NCI-H2196 (cell line): ENCODE measurements at regions not wholly inside any gene's neighbourhood (a gene's known extent, or its start where the extent isn't known, plus 50 kb on each side); places are given as distances from the start of the nearest gene placed in this dataset.

Experiments used
- DNase-seq: peaks from one replicate; lab custom pipeline; 2025; ENCODE audit not compliant: unreplicated experiment; lab: John Stamatoyannopoulos, UW

DNA sequence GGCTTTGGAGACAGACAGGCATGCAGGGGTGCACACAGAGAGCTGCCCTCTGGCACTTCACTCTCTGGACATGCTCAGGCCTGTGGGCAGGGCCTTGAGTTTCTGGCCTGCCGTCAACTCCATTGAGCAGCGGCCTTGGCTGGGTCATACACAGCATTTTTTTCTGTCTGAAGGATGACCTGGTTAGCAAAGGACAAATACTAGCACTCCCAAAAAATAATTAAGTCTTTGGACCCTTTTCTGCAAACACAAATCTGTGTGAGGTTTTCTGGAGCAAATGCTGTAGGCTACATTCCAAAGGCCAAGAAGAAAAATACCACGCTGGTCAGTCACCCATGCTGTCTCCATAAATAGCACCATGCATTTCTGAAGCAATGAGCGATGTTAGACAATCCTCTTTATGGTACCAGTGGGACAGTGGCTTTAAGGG, 124.7 kb upstream of the CTAGE1 start:
- no peak for DNase-seq

DNA sequence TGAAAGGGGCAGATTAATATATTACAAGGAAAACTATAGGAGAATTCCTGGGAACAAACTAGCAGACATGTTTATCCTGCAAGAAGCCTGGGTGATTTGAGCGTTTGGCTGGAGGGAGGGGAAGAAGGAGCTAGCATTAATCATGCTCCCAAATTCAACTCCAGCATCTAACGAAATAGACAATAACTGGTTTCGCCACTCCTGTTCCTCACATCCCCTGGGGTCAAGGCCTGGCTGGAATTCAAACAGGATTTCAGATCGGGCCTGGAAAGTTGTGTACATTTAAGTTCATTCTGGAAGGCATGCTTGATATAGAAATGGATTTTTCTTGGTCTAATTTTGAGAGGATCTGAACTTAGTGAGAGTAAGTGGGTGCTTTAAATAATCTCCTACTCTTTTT, 126.1 kb upstream of the CTAGE1 start:
- DNase-seq = no peak

DNA sequence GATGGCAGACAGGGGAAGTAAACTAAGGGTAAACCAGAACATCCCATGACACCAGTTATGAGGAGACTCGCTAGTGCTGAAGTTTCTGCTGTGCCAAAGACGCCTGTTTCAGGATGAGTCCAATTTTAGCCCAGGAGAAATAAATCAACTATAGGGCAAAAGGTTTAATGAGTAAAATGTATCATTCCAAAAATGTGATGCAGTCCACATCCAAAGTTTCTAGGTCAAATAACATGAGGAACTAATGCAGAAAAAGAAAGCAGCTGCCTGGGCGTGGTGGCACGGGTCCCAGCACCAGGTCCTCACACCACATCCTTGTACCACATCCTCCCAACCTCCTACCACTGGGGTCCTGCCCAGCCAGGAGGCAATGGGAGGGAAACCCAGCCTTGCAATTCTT, 126.9 kb upstream of the CTAGE1 start:
- no peak for DNase-seq

DNA sequence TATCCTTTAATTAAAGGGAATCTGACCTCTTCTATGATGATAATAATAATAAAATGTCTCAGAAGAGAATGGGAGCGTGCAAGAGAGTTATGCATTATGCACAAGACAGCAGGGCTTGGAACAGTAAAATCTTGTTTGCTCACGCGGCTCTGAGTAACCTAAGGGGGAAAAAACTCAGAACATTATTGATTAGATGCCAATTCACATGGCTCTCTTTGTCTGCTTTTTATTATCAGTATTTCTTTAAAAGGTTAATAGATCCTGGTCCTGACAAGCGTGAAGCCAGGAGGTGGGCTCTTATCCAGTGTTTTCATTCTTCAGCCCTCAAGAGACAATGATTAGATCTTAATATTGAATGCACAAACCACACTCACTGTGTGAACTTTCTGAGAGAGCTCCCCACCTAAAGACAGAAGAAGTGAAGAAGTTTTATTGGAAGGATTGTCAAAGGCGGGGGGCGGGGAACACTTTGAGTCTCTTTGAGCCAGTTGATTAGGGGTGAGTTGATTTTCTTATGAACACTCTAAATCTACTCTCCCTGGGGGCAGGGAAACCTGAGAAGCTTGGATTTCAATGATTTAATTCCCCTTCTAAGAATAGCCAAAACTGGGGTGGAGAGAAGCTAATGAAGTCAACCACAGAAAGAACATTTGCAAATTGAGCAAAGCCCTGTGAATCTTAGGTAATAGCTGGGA, 127.5 kb upstream of the CTAGE1 start:
- no peak for DNase-seq

DNA sequence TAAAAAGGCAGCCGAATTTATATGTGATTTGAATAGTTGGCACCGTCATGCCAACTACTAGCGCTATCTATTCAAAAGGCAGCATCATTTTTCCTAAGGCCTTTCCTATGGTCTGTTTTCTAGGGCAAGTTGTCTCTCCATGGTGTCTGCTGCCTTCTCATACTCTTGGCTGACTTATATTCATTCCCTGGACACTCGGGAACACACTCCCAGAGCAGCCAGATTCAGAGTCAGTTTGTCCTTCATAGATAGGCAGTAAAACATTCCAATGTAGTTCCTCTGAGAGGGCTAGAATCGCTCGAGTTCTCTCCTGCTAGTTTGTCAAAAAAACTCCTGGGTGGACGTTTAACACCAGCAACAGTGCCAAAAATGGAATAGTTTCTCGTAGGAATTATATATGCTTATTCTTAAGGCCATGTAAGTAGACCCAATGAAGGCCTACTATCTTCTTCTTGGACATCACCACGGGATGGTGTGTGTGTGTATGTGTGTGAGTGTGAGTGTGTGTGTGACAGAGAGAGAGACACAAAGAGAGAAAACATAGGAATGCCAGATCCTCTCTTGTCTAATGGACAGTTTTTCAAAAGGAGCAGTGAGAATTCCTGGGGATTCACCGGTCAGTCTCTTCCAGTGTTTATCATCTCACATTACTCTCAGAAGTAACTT, 129.3 kb upstream of the CTAGE1 start:
- no peak for DNase-seq

DNA sequence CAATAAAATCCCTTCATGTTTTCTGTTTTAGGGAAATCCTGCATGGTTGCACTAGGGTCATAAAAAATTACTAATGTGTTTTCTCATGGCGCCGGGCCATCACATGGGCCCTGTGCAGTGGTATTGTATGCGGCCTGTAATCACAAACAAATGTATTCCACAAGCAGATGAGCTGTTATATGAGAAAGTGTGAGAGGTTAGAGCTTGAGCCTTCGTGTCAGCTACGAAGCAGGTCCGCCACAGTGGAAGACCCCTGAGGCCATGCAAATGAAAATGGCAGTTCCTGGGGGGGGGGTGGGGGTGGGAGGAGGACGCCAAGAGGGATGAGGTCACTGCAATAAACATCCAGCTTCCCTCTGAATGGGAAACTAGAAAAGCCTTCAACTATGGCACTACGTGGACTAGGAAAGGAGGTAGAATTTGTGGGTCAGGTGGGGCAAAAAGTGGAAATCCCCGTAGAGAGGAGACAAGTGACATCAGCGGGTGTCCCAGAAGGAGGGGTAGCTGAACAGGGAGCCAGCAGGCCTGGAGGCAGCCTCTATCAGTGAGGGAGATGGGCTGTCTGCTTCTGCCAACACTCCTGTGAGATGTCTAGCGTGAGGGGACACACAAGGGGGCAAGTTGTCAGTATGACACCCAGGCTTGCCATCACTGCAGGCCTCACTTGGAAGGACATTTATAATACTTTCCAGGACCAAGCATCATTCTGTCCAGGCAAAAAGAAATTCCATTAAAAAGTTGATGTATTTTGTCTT, 130.3 kb upstream of the CTAGE1 start:
- DNase-seq = no peak

DNA sequence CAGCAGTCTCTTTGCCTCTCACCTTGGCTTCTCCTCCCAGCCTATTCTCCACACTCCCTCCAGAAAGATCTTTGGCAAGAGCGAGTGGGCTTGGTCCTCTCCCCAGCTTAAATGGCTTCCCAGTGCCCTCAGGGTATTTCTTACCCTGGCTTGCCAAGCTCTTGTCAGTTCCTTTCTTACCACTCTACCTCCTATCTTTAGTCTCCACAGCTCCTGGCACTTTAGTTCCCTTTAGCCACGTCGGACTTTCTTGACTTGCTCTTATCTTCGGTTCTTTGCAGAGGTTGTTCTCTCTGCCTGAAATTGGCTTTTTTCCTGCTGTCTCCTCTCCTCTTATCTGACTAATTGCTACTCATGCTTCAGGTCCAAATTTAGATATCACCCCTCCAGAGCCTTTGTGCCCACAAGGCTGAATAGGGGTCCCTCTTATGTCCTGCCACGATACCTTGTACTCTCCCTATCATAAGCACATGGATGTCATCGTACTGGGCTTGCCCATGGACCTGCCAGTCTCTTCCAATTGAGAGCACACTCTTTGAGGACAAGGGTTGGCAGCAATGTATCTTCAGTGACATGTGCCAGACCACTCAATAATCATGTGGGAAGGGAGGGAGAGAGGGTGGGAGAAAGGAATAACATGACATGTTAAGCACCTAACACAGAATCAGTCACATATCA, 131.7 kb upstream of the CTAGE1 start:
- DNase-seq = no peak

DNA sequence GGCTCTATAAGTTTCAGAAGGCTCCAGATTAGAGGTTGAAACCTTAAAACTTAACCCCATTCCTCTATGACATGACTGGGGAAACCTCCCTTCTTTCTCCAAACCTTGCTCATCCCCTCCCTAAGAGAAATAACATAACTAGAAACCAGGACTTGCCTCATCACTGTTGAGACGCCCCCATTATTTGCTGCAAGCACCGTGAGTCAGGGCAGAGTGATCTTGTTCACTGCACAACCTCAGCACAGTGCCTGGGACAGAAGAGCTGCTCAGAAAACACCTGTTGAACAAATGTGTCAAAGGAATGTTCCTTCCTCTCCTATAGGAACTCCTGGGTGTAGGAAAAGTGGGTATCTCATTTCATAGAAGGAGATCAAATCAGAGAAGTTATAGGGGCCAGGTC, 132.7 kb upstream of the CTAGE1 start:
- DNase-seq = no peak

DNA sequence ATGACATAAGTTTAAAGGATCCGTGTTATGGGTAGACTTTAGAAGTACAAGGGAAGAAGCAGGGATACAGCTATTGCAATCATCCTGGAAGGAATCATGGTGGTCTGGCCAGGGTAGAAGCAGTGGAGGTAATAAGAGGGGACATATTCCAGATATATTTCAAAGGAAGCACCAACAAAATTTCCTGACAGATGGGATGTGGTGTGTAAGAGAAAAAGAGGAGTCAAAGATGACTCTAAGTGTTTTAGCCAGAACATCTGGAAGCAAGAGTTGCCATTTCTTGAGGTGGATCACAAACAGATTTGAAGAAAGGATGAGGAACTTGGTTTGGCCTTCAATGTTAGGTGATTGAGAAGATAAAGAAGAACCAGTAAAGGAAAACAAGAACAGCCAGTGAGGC, 133.1 kb upstream of the CTAGE1 start:
- DNase-seq = no peak

DNA sequence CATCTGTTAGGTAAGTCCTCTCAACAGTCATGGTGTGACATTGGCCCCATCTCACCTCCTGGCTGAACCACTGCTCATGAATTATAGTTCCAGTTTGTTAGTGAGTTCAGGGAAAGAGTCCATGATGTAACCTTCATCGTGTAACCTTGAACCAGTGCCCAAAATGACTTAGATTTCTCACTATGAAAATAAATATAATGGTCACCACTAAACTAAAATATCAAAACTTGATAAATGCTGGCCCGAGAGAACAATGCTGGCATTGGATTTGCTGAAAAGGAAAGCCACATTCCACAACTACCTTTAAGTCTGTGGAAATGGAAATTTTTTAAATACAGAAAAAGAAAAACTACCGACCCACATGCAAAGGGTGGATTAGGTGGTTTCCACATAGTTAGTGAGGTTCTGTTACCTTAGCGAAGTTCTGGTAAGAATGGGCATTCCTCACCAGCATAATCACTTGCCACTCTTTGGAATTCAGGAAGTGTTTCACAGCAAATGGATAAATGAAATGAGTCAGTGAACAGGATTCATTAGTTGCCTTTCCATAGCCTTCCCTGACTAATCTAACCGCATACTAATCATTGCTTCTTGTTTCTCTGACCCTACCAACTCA, 133.9 kb upstream of the CTAGE1 start:
- no peak for DNase-seq

DNA sequence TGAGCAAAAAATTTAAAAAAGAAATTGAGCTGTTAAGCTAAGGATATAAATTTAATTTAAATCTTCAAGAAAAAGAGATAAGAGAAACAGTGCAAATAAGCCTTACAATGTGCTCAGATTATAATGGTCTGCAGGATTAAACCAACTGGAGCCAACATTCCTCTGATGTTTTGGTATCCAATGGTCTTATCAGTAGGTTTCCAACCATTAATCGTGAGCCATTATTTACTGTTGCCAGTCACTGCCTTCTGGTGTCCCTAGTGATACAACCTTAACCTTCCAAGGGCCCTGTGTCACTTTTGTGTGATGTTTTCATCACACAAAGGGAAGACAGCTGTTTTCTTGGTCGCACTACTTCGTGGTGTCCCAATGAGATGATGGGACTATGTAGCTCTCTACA, 134.5 kb upstream of the CTAGE1 start:
- DNase-seq = no peak

DNA sequence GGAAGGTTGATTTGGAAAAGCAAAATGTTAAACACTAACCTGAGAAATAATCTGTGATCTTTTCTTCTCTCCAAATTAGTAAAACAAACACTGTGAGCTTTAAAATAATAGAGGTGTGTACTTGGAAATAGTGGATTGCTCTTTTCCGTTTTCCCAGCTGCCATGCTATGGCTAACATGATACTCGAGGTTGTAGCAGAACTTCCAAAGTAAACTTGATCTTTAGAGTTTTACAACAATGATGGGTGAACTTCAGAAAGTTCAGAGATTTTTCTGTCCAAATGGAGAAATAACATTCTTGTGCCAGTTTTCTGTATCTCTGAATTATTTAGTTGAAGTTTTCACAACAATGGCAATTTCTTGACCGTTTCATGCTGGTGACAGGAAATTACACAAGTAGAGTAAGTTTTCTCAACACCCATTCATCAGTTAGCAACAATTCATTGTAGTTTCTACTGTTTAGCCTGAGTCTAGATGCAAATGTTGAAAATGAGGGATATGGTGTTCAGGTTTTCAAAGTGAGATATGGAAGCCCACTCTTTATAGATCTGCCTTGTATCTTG, 135.3 kb upstream of the CTAGE1 start:
- no peak for DNase-seq

DNA sequence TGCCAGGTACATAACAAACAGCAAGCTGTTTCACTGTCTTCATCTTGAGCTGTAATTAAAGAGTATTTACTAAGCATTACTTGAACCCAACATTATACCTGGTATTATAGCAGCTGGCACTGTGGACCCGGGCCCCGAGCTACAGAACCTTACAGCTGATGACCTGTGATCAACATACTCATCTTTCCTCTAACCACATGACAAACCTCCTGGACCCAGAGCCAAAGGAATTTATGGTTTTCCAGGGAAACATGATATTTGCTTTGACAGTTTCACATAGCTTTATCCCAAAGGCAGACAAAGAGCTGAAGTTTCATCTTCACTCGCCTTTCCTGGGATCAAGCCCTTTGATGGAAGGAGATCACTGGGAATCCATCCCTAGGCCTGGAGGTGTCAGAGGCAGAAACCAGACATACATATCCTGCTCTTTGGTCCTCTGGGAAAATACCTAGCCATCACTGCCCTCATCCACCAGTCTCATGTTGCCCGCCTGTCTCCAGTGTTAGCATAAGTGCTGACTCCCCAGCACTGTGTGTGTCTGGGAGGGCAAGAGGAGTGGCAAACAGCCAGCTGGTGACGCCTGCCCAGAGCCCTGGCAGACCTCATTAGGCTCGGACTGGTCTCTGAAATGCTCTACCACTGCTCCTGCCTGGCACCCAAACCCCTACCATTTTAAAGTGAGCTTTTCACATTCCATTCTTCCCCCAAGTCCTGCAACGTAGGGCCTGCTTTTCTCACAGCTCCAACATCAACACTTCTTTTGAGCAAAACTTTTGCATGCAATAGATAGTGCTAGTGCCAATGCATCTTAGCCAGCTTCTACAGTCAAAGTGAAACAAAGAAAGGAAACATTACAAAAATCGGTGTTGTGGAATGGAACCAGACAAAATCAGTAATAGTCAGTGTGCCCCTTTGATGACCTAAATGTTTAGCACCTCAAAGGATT, 138.8 kb upstream of the CTAGE1 start:
- no peak for DNase-seq

DNA sequence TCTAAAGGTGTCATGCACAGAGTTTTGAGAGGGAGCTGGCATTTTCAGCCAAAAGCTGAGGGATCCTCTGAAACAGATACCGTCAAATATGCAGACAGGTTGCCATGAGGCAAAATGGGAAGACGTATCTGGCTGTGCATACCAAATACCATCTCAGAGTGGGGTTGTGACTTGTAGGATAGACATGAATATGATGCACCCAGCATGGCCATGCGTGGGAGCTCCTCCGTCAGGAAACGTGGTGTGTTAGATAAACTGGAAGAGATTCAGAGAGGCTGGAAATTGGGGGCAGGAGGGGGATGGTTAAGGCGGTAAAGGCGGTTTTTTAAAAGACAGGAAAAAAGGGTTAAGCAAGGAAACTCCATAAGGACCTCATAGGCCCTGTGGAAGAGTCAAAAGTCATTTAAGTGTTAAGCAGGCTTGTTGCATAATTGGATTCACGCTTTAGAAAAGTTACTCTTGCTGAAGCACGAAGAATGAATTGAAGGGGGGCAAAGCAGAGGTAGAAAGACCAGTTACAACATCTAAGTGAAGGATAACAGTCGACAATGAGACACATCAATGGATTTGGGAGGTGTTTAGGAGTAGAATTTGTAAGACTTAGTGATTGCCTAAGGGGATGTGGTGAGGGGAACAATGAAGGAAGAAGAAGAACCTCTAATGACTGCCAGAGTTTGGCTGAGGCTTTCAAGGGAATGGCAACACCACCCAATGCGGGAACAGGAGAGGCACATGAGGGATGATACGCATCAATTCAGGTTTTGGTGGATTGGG, 139.6 kb upstream of the CTAGE1 start:
- no peak for DNase-seq

DNA sequence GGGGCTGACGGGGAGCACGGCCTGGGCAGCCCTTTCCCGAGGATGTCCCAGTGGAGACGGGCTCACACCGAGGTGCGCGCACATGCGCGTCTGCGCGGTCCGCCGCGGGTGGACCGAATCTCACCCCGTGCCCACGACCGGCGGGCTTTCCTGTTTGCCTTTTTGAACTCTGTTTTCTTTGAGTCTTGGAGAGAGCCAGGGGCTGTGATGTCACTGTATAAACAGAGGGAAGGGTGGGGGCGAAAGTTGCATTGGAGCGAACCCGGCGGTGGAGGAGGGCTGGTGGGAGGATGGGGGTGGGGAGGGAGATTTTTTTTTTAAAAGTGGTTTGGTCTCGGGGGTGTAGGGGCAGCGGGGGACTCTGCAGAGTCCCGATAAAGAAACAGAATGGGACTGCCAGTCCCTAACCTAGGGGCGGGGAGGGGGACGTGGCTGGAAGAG, 141.2 kb upstream of the CTAGE1 start:
- DNase-seq = no peak

DNA sequence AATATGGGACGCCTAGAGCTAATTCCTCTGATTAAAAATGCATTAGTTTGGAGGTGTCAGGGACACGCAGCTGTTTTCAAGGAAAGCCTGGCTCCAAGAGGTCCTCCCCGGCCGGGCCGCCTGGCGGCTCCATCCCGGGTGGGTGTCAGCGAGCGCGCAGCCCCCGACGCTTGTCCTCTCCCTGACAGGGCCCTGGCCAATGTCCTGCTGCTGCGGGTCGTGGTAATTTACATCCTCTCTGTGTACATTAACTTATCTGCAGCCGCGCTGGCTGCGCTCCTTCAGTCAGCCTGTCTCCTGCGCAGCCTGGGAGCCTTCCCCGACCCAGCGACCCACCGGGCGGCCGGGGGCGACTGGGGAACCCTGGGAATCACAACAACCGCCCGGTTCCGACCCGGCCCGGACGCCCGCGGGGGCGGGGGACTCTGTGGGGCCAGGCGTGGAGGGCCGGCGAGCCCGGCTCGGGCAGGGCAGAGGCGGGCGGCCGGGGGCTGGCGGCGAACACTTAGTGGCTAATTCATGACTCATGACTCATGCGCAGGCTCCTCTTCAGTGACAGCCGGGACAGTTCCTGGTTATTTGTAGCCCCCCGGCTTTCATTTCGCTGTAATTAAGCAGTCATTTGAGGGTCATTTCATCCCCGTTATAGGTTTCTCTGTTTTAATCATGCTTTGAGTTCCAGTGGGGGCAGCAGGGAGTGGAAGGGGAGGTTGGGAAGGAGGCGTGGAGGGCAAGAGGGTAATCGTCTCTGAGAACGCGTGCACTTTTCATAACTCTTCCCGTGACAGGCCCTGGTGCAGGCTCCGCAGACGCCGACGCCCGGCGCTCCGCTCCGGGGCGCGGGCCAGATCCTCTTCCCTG, 141.9 kb upstream of the CTAGE1 start:
- DNase-seq = no peak

DNA sequence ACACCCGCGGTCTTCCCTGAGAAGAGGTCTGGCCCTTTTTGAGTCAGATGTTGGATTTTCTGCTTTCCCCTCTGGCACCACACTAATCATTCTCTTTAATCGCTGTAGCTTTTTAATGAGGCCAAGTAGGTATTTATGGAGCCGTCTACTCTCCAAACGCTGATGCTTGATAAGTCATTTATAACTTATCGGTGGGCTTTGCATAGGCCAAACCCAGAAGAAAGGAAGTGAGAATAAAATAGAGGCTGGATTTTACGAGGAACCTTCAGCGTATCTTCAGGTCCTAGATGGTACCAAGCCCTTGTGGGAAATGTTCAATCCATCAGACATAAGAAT, 142.5 kb upstream of the CTAGE1 start:
- no peak for DNase-seq

DNA sequence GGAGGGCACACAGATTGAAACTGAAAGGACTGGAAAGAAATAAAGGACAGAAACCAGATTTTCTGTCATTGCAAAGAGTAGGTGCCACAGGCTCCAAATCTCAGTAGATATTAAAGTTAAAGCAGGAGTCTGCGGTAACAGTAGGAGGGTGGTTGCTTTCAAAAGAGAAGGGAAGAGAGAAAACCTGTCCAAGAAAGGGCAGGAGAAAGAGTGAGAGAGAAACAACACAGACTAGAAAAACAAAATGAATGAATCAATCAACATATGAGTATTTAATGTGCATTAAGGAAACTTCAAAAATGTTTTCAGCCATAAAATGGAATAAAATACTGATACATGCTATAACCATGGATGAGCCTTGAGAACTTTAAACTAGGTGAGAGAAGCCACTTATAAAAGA, 143.1 kb upstream of the CTAGE1 start:
- no peak for DNase-seq
